ENCODE measurements at regions not wholly inside any gene's neighbourhood (a gene's known extent, or its start where the extent isn't known, plus 50 kb on each side); places are given as distances from the start of the nearest gene placed in this dataset.

DNA sequence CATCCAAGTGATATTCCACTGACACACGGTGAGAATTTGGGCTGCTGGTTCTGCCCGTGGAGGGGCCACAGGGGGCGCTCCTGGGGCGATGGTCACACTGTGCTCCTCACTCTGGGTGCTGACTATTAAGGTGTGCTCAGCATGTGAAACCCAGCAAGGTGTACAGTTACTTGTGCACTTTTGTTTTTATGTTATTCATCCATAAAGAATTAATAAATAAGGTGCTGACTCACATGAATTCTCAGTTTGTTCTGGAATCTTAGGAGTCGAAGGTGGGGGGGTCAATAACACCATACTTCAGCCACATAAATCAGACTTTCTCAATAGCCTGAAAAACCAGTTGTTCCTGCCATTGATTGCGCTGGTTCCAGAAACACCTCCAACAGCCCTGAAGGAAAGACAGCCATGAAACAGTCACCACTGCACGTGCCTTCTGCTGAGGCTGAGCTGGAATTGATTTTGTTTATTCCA lies 53.5 kb upstream of the SPATA12 start (continued):
- TF ChIP-seq, protein P1, sequence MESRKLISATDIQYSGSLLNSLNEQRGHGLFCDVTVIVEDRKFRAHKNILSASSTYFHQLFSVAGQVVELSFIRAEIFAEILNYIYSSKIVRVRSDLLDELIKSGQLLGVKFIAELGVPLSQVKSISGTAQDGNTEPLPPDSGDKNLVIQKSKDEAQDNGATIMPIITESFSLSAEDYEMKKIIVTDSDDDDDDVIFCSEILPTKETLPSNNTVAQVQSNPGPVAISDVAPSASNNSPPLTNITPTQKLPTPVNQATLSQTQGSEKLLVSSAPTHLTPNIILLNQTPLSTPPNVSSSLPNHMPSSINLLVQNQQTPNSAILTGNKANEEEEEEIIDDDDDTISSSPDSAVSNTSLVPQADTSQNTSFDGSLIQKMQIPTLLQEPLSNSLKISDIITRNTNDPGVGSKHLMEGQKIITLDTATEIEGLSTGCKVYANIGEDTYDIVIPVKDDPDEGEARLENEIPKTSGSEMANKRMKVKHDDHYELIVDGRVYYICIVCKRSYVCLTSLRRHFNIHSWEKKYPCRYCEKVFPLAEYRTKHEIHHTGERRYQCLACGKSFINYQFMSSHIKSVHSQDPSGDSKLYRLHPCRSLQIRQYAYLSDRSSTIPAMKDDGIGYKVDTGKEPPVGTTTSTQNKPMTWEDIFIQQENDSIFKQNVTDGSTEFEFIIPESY (IDR thresholded peaks at IDR 0.05; ENCODE audit: extremely low read depth, insufficient replicate concordance, low read length), result no peak

DNA sequence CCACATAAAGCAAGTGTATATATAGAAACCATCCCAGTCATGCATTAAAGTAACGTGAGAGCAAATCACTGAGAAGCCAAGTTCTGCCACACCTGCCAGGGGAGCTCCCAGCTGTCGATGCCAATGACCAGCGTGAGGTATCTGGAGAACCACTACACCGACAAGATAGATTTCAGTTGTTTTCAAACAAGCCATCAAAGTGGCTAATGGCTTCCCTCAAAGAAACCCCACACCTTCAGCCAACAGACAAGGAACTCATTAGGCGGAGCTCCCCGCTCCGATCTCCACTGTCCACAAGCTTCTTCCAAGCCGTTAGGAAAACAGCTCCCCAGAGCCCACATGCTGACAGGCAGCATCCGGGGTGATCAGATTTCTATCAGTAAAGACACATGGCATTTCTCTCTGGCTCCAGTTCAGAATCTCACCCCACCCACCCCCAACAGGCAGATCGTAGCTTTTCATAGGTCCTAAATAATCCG lies 54.2 kb upstream of the SPATA12 start:
- H2AFZ ChIP-seq (ENCODE audit: low read depth, low read length, poor library complexity, severe bottlenecking), result no peak overlapping the region
- POLR2A ChIA-PET, result interaction anchor here (1.3 kb wide), 1 partner anchor 54 kb away, joined by 3 read pairs; the partner anchor contains the start of gene SPATA12
- intact Hi-C loops (cut with micrococcal nuclease), result loop anchor here (2.0 to 5.0 kb wide), 2 partner anchors 55 to 71 kb away; partner anchors contain the start of gene SPATA12

DNA sequence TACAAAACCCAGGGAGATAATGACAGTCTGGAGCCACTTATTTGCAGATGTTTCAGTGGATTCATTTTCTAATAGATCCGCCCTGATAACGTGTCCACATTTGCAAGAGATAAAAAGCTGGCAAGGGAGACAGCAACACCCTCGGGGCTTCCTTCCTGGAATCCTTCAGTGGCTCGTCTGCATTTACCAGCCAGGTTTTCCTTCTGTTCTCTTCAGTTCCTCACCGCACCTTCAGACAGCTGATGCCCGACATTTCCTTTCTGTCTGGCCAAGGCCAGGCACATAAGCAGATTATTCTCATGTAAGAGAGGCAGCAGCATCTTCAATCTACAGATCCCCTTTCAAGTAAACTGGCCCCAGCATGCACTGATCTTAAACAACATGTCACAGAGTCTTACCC lies 56.2 kb upstream of the SPATA12 start:
- ATAC-seq (no peak), DNase-seq (ENCODE audit: low read depth, low spot score) (no peak)
- H3K4me3 ChIP-seq (replicated peaks in 1 of 2; ENCODE audit: low read depth in 1 of 2, low read length in 2 of 2), result no peak overlapping the region
- no peaks in the 10 kb centered on the region for H3K9me2 ChIP-seq (ENCODE audit: insufficient read depth)
- H3K4me1 ChIP-seq (ENCODE audit: control insufficient read depth in 1 of 2, insufficient read depth in 2 of 2, low read length in 2 of 2), result peaks cover 40 to 41% of the 10 kb centered on the region in 2 experiments
- POLR2A ChIA-PET, result no interaction called here
- H2AFZ ChIP-seq (ENCODE audit: low read depth, low read length, poor library complexity, severe bottlenecking), result no peak overlapping the region
- intact Hi-C loops (cut with micrococcal nuclease), result no loop called here
- peaks cover 0 to 4% of the 10 kb centered on the region in 2 experiments; a peak in 1 of 4 replicates for H3K36me3 ChIP-seq (ENCODE audit: control insufficient read depth in 1 of 2, insufficient read depth in 2 of 2, low read length in 2 of 2)
- no TSS peak for BruUV-seq (replicated peaks)
- H3K79me2 ChIP-seq (ENCODE audit: insufficient read depth, low read length), result no peaks in the 10 kb centered on the region
- no peak overlapping the region for H3K27ac ChIP-seq (ENCODE audit: low read depth, low read length)
- RAD21 ChIA-PET (ENCODE audit: low non-redundant PET in 1 of 2, low total read pairs in 2 of 2, uncharacterized antibody in 2 of 2, unreplicated experiment in 2 of 2), result no interaction called here
- H3K27me3 ChIP-seq (ENCODE audit: insufficient read depth, low read length), result no peaks in the 10 kb centered on the region
- no peak overlapping the region for H3K9ac ChIP-seq (ENCODE audit: low read length)
- no peak overlapping the region for H3K4me2 ChIP-seq (ENCODE audit: low read length)
- CTCF ChIA-PET, result interaction anchor here (2.3 kb wide), 1 partner anchor 16 kb away, joined by 9 read pairs; no protein-coding TSS in a partner anchor
- H4K20me1 ChIP-seq (ENCODE audit: insufficient read depth), result no peaks in the 10 kb centered on the region
- H3K9me3 ChIP-seq (ENCODE audit: control insufficient read depth in 1 of 2, insufficient read depth in 1 of 2, low read depth in 1 of 2, low read length in 2 of 2), result no peaks in the 10 kb centered on the region
- TF ChIP-seq, protein P2, sequence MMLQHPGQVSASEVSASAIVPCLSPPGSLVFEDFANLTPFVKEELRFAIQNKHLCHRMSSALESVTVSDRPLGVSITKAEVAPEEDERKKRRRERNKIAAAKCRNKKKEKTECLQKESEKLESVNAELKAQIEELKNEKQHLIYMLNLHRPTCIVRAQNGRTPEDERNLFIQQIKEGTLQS (IDR thresholded peaks at IDR 0.05), result no peak
- no peak for TF ChIP-seq CEBPB (IDR thresholded peaks at IDR 0.05; ENCODE audit: low read depth)
- no peak for TF ChIP-seq SRF (IDR thresholded peaks at IDR 0.05; ENCODE audit: low read depth)
- no peak for TF ChIP-seq EZH2phosphoT487 (IDR thresholded peaks at IDR 0.05; ENCODE audit: borderline replicate concordance)
- TF ChIP-seq CBX3 (IDR thresholded peaks at IDR 0.05; ENCODE audit: low read depth), result no peak
- no peak for TF ChIP-seq ZNF274 (IDR thresholded peaks at IDR 0.05; ENCODE audit: low read depth, low read length)
- TF ChIP-seq, protein P3, sequence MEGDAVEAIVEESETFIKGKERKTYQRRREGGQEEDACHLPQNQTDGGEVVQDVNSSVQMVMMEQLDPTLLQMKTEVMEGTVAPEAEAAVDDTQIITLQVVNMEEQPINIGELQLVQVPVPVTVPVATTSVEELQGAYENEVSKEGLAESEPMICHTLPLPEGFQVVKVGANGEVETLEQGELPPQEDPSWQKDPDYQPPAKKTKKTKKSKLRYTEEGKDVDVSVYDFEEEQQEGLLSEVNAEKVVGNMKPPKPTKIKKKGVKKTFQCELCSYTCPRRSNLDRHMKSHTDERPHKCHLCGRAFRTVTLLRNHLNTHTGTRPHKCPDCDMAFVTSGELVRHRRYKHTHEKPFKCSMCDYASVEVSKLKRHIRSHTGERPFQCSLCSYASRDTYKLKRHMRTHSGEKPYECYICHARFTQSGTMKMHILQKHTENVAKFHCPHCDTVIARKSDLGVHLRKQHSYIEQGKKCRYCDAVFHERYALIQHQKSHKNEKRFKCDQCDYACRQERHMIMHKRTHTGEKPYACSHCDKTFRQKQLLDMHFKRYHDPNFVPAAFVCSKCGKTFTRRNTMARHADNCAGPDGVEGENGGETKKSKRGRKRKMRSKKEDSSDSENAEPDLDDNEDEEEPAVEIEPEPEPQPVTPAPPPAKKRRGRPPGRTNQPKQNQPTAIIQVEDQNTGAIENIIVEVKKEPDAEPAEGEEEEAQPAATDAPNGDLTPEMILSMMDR (IDR thresholded peaks at IDR 0.05 in 2 of 3, conservative IDR thresholded peaks at IDR 0.05 in 1 of 3; ENCODE audit: borderline replicate concordance in 1 of 3, insufficient read depth in 1 of 3, low read depth in 2 of 3, low read length in 2 of 3), result no peak
- no peak for TF ChIP-seq POLR2AphosphoS5 (IDR thresholded peaks at IDR 0.05; ENCODE audit: low read depth, low read length)
- no peak for TF ChIP-seq EGR1 (IDR thresholded peaks at IDR 0.05; ENCODE audit: low read depth)
- TF ChIP-seq POLR2A (IDR thresholded peaks at IDR 0.05; ENCODE audit: borderline replicate concordance, extremely low read depth, insufficient read depth, insufficient read length), result no peak
- no peak for TF ChIP-seq YY1 (IDR thresholded peaks at IDR 0.05; ENCODE audit: extremely low read depth, insufficient replicate concordance, low read depth, low read length)
- TF ChIP-seq RAD21 (IDR thresholded peaks at IDR 0.05; ENCODE audit: low read depth), result no peak

More for the DNA sequence above, 54.2 kb upstream of the SPATA12 start:
- Histone ChIP-seq H3K4me2 (ENCODE audit: low read length) (peak overlapping the region; percentile 70), H3K9me3 (ENCODE audit: control insufficient read depth in 1 of 2, insufficient read depth in 1 of 2, low read depth in 1 of 2, low read length in 2 of 2) (no peaks in the 10 kb centered on the region), H3K79me2 (ENCODE audit: insufficient read depth, low read length) (no peaks in the 10 kb centered on the region), H3K27me3 (ENCODE audit: insufficient read depth, low read length) (no peaks in the 10 kb centered on the region), H3K4me3 (replicated peaks in 1 of 2; ENCODE audit: low read depth in 1 of 2, low read length in 2 of 2) (no peak overlapping the region), H3K36me3 (ENCODE audit: control insufficient read depth in 1 of 2, insufficient read depth in 2 of 2, low read length in 2 of 2) (peaks cover 0 to 4% of the 10 kb centered on the region in 2 experiments; a peak in 1 of 4 replicates), H3K9me2 (ENCODE audit: insufficient read depth) (no peaks in the 10 kb centered on the region), H4K20me1 (ENCODE audit: insufficient read depth) (no peaks in the 10 kb centered on the region), H3K9ac (ENCODE audit: low read length) (peak overlapping the region; percentile 66), H3K4me1 (ENCODE audit: control insufficient read depth in 1 of 2, insufficient read depth in 2 of 2, low read length in 2 of 2) (peaks cover 39 to 40% of the 10 kb centered on the region in 2 experiments), H3K27ac (ENCODE audit: low read depth, low read length) (peak overlapping the region; percentile 84)
- no peak for TF ChIP-seq RAD21 (IDR thresholded peaks at IDR 0.05; ENCODE audit: low read depth)
- no peak for TF ChIP-seq ZFX (IDR thresholded peaks at IDR 0.05)
- no peak for TF ChIP-seq POLR2AphosphoS5 (IDR thresholded peaks at IDR 0.05; ENCODE audit: low read depth, low read length)
- no peak; the same call in 1 of the 2 replicates for ATAC-seq
- ChIA-PET RAD21 (ENCODE audit: low non-redundant PET in 1 of 2, low total read pairs in 2 of 2, uncharacterized antibody in 2 of 2, unreplicated experiment in 2 of 2) (no interaction called here), CTCF (interaction anchor here (2.3 kb wide), 1 partner anchor 18 kb away, joined by 9 read pairs; no protein-coding TSS in a partner anchor)
- no peak for DNase-seq (ENCODE audit: low read depth, low spot score)
- TSS peak; percentile 32 for BruUV-seq (replicated peaks)

Measured in HCT116 (cell line).